ENCODE measurements at regions not wholly inside any gene's neighbourhood (a gene's known extent, or its start where the extent isn't known, plus 50 kb on each side); places are given as distances from the start of the nearest gene placed in this dataset.
"Not testable (repeated sequence)": the region's sequence is repeated elsewhere in the genome, so short reads cannot be mapped to it uniquely, and the experiment has no call there.

- H3K36me3 ChIP-seq (ENCODE audit: control insufficient read depth in 2 of 3, insufficient read depth in 3 of 3, low read length in 3 of 3): no peaks in the 10 kb centered on the region
- no peaks in the 10 kb centered on the region for H3K9me3 ChIP-seq (ENCODE audit: control insufficient read depth in 2 of 3, low read length in 3 of 3)
- no peak overlapping the region for H3K4me3 Mint-ChIP-seq
- H3K4me1 ChIP-seq (ENCODE audit: control insufficient read depth in 2 of 2, insufficient read depth in 2 of 2, low read length in 2 of 2): no peaks in the 10 kb centered on the region
- ChIA-PET POLR2A (no interaction called here), CTCF (no interaction called here)
- no peak overlapping the region for H3K4me3 ChIP-seq (ENCODE audit: low read length)
- ATAC-seq: no peak
- H3K27ac Mint-ChIP-seq: no peak overlapping the region
- intact Hi-C loops (cut with micrococcal nuclease): no loop called here
- no peaks in the 10 kb centered on the region for H3K27me3 ChIP-seq (ENCODE audit: control insufficient read depth in 2 of 2, insufficient read depth in 2 of 2, low read length in 2 of 2)
- H3K36me3 Mint-ChIP-seq: peaks cover 0 to 3% (median 0%) of the 10 kb centered on the region in 5 donors
- no peak for DNase-seq
- peaks cover 0 to 25% (median 12%) of the 10 kb centered on the region in 5 donors for H3K27me3 Mint-ChIP-seq
- no peak overlapping the region for H3K27ac ChIP-seq (ENCODE audit: low read depth, low read length)
- H3K4me1 Mint-ChIP-seq: no peaks in the 10 kb centered on the region
- peaks cover 0 to 15% (median 4%) of the 10 kb centered on the region in 11 donors for H3K9me3 Mint-ChIP-seq
Observed at GRCh38 chr3:5585085-5585484, 397.6 kb downstream of the EDEM1 start.

DNA sequence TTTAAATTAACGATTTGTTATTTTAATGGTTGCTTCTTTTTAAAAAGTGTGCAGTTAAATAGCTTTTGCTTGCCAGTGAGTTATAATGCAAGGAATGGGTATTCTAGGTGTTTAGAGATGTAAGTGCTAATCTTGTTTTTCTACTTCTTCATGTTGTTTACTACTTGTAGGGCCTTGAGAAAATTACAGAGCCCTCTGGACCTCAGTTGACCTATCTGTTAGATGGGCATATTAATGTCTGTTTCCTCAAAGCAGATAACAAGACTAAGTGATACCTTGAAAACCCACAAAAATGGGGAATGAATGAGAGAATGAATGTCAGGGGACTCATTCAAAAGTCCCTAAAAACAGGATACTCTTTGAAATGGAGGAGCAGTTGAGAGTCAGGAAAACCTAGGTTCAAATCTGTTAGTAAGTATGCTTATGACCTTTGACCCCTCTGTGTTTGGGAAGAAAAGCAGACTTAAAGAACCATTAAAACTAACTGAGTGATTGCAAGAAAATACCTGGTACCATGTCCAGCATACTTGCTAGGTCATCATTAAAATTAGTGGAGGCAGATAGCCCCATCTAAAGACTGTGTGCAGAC is 419.5 kb downstream of the EDEM1 start:
- ChIA-PET CTCF (no interaction called here), POLR2A (no interaction called here)
- Mint-ChIP-seq H3K36me3 (no peaks in the 10 kb centered on the region), H3K4me3 (no peak overlapping the region), H3K27me3 (peaks cover 0 to 3% (median 0%) of the 10 kb centered on the region in 5 donors), H3K4me1 (no peaks in the 10 kb centered on the region), H3K9me3 (peaks cover 2 to 28% (median 15%) of the 10 kb centered on the region in 11 donors), H3K27ac (no peak overlapping the region)
- H3K36me3 ChIP-seq (ENCODE audit: control insufficient read depth in 2 of 3, insufficient read depth in 3 of 3, low read length in 3 of 3): no peaks in the 10 kb centered on the region
- no peak for ATAC-seq
- no peak for DNase-seq
- intact Hi-C loops (cut with micrococcal nuclease): no loop called here
- no peak overlapping the region for H3K4me3 ChIP-seq (ENCODE audit: low read length)
- no peaks in the 10 kb centered on the region for H3K27me3 ChIP-seq (ENCODE audit: control insufficient read depth in 2 of 2, insufficient read depth in 2 of 2, low read length in 2 of 2)
- H3K9me3 ChIP-seq (ENCODE audit: control insufficient read depth in 2 of 3, low read length in 3 of 3): no peaks in the 10 kb centered on the region
- H3K27ac ChIP-seq (ENCODE audit: low read depth, low read length): no peak overlapping the region
- no peaks in the 10 kb centered on the region for H3K4me1 ChIP-seq (ENCODE audit: control insufficient read depth in 2 of 2, insufficient read depth in 2 of 2, low read length in 2 of 2)

DNA sequence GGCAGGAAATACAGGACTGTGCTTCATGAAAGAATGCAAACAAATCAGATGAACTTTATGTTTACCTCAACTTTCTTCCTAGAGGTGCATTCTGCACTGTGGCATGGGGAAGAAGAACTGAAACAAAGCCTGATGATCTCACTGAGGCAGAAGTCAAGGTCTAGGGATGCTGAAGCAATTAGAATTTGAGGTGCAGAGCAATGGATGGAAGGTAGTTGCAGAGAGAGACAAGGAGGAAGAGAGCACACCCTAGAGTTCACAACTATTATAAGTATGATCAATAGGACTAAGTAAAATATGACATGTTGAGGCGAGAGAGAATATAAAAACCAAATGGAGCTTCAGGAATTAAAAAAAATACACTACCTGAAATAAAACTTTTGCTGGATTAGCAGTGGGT is 420.1 kb downstream of the EDEM1 start:
- no peak overlapping the region for H3K27ac ChIP-seq (ENCODE audit: low read depth, low read length)
- no peak overlapping the region for H3K4me3 Mint-ChIP-seq
- intact Hi-C loops (cut with micrococcal nuclease): no loop called here
- H3K27me3 Mint-ChIP-seq: peaks cover 0 to 4% (median 0%) of the 10 kb centered on the region in 5 donors
- no peak for DNase-seq
- H3K27ac Mint-ChIP-seq: peak overlapping the region in 1 of 9 donors; percentile 23
- no peaks in the 10 kb centered on the region for H3K9me3 ChIP-seq (ENCODE audit: control insufficient read depth in 2 of 3, low read length in 3 of 3)
- H3K9me3 Mint-ChIP-seq: peaks cover 0 to 22% (median 9%) of the 10 kb centered on the region in 11 donors
- no peak for ATAC-seq
- H3K4me1 ChIP-seq (ENCODE audit: control insufficient read depth in 2 of 2, insufficient read depth in 2 of 2, low read length in 2 of 2): no peaks in the 10 kb centered on the region
- CTCF ChIA-PET: no interaction called here
- H3K27me3 ChIP-seq (ENCODE audit: control insufficient read depth in 2 of 2, insufficient read depth in 2 of 2, low read length in 2 of 2): no peaks in the 10 kb centered on the region
- no peaks in the 10 kb centered on the region for H3K36me3 ChIP-seq (ENCODE audit: control insufficient read depth in 2 of 3, insufficient read depth in 3 of 3, low read length in 3 of 3)
- no peaks in the 10 kb centered on the region for H3K4me1 Mint-ChIP-seq
- H3K36me3 Mint-ChIP-seq: no peaks in the 10 kb centered on the region
- POLR2A ChIA-PET: no interaction called here
- no peak overlapping the region for H3K4me3 ChIP-seq (ENCODE audit: low read length)

- H3K27ac ChIP-seq (ENCODE audit: low read depth, low read length); H3K36me3 ChIP-seq (ENCODE audit: control insufficient read depth in 2 of 3, insufficient read depth in 3 of 3, low read length in 3 of 3); H3K4me3 Mint-ChIP-seq; ATAC-seq; H3K4me1 ChIP-seq (ENCODE audit: control insufficient read depth in 2 of 2, insufficient read depth in 2 of 2, low read length in 2 of 2); POLR2A ChIA-PET; H3K27me3 Mint-ChIP-seq; intact Hi-C loops (cut with micrococcal nuclease); CTCF ChIA-PET; H3K4me3 ChIP-seq (ENCODE audit: low read length); H3K4me1 Mint-ChIP-seq; H3K9me3 ChIP-seq (ENCODE audit: control insufficient read depth in 2 of 3, low read length in 3 of 3); H3K36me3 Mint-ChIP-seq; H3K27me3 ChIP-seq (ENCODE audit: control insufficient read depth in 2 of 2, insufficient read depth in 2 of 2, low read length in 2 of 2); DNase-seq; H3K27ac Mint-ChIP-seq: not testable (repeated sequence)
- H3K9me3 Mint-ChIP-seq: peaks cover 0 to 20% (median 7%) of the 10 kb centered on the region in 11 donors
Observed at GRCh38 chr3:5608971-5609370, 421.5 kb downstream of the EDEM1 start.

GRCh38 chr3:5613599-5613998 is 426.1 kb downstream of the EDEM1 start:
- no peak for ATAC-seq
- Histone ChIP-seq H3K27me3 (ENCODE audit: control insufficient read depth in 2 of 2, insufficient read depth in 2 of 2, low read length in 2 of 2) (no peaks in the 10 kb centered on the region), H3K4me1 (ENCODE audit: control insufficient read depth in 2 of 2, insufficient read depth in 2 of 2, low read length in 2 of 2) (no peaks in the 10 kb centered on the region), H3K9me3 (ENCODE audit: control insufficient read depth in 2 of 3, low read length in 3 of 3) (no peaks in the 10 kb centered on the region), H3K27ac (ENCODE audit: low read depth, low read length) (no peak overlapping the region), H3K36me3 (ENCODE audit: control insufficient read depth in 2 of 3, insufficient read depth in 3 of 3, low read length in 3 of 3) (no peaks in the 10 kb centered on the region), H3K4me3 (ENCODE audit: low read length) (no peak overlapping the region)
- ChIA-PET CTCF (no interaction called here), POLR2A (no interaction called here)
- Mint-ChIP-seq H3K36me3 (no peaks in the 10 kb centered on the region), H3K27me3 (peaks cover 0 to 8% (median 0%) of the 10 kb centered on the region in 5 donors), H3K9me3 (peaks cover 0 to 17% (median 6%) of the 10 kb centered on the region in 11 donors), H3K4me1 (no peaks in the 10 kb centered on the region), H3K27ac (no peak overlapping the region), H3K4me3 (no peak overlapping the region)
- no peak for DNase-seq
- intact Hi-C loops (cut with micrococcal nuclease): no loop called here

DNA sequence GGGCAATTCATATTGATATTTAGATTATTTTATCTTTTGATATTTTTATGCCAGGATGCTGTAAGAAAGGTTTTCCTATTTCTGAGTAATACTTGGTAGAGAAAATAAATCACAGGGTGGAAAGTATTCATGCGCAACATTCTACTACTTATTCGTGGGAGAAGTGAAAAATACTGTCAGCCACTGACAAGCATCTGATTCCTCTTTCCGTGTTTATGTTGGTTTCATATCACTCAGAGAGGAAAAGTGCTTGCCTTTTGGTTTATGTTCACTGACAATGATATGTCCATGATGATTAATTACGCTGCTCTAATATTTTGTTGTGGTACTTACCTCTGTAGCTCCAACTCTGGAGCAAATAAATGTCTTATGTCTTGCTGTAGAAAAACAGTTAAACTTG is 429.4 kb downstream of the EDEM1 start:
- Mint-ChIP-seq H3K36me3 (no peaks in the 10 kb centered on the region), H3K27ac (no peak overlapping the region), H3K27me3 (peaks cover 0 to 8% (median 0%) of the 10 kb centered on the region in 5 donors), H3K9me3 (peaks cover 0 to 22% (median 3%) of the 10 kb centered on the region in 11 donors), H3K4me1 (no peaks in the 10 kb centered on the region), H3K4me3 (no peak overlapping the region)
- intact Hi-C loops (cut with micrococcal nuclease): no loop called here
- Histone ChIP-seq H3K4me1 (ENCODE audit: control insufficient read depth in 2 of 2, insufficient read depth in 2 of 2, low read length in 2 of 2) (no peaks in the 10 kb centered on the region), H3K27me3 (ENCODE audit: control insufficient read depth in 2 of 2, insufficient read depth in 2 of 2, low read length in 2 of 2) (no peaks in the 10 kb centered on the region), H3K27ac (ENCODE audit: low read depth, low read length) (no peak overlapping the region), H3K4me3 (ENCODE audit: low read length) (no peak overlapping the region), H3K9me3 (ENCODE audit: control insufficient read depth in 2 of 3, low read length in 3 of 3) (no peaks in the 10 kb centered on the region), H3K36me3 (ENCODE audit: control insufficient read depth in 2 of 3, insufficient read depth in 3 of 3, low read length in 3 of 3) (no peaks in the 10 kb centered on the region)
- CTCF ChIA-PET: no interaction called here
- no peak for ATAC-seq
- DNase-seq: no peak
- POLR2A ChIA-PET: no interaction called here

GRCh38 chr3:5618170-5618569 is 430.7 kb downstream of the EDEM1 start:
- intact Hi-C loops (cut with micrococcal nuclease): no loop called here

More at GRCh38 chr3:5618170-5618569, 430.7 kb downstream of the EDEM1 start:
- H3K27me3 Mint-ChIP-seq: peaks cover 0 to 4% (median 0%) of the 10 kb centered on the region in 5 donors
- Histone ChIP-seq H3K4me1 (ENCODE audit: control insufficient read depth in 2 of 2, insufficient read depth in 2 of 2, low read length in 2 of 2) (no peaks in the 10 kb centered on the region), H3K9me3 (ENCODE audit: control insufficient read depth in 2 of 3, low read length in 3 of 3) (no peaks in the 10 kb centered on the region), H3K27ac (ENCODE audit: low read depth, low read length) (no peak overlapping the region), H3K4me3 (ENCODE audit: low read length) (no peak overlapping the region), H3K27me3 (ENCODE audit: control insufficient read depth in 2 of 2, insufficient read depth in 2 of 2, low read length in 2 of 2) (no peaks in the 10 kb centered on the region), H3K36me3 (ENCODE audit: control insufficient read depth in 2 of 3, insufficient read depth in 3 of 3, low read length in 3 of 3) (no peaks in the 10 kb centered on the region)
- POLR2A ChIA-PET: no interaction called here
- no peaks in the 10 kb centered on the region for H3K4me1 Mint-ChIP-seq
- H3K27ac Mint-ChIP-seq: no peak overlapping the region
- no peaks in the 10 kb centered on the region for H3K36me3 Mint-ChIP-seq
- no peak overlapping the region for H3K4me3 Mint-ChIP-seq
- H3K9me3 Mint-ChIP-seq: peaks cover 0 to 25% (median 4%) of the 10 kb centered on the region in 11 donors
- ATAC-seq: no peak
- CTCF ChIA-PET: no interaction called here
- no peak for DNase-seq

All from naive thymus-derived CD4-positive, alpha-beta T cell (primary cell).